ENCODE measurements at regions not wholly inside any gene's neighbourhood (a gene's known extent, or its start where the extent isn't known, plus 50 kb on each side); places are given as distances from the start of the nearest gene placed in this dataset.
"Not testable (repeated sequence)": the region's sequence is repeated elsewhere in the genome, so short reads cannot be mapped to it uniquely, and the experiment has no call there.

GRCh38 chr18:78503129-78503528 is 476.5 kb upstream of the SALL3 start:
- Histone ChIP-seq H3K36me3 (ENCODE audit: control insufficient read depth, insufficient read depth, low read length) (no peaks in the 10 kb centered on the region), H3K4me3 (ENCODE audit: low read depth, low read length) (no peak overlapping the region), H3K27me3 (ENCODE audit: control insufficient read depth, insufficient read depth, low read length) (no peaks in the 10 kb centered on the region)
- no peak for TF ChIP-seq CTCF (IDR thresholded peaks at IDR 0.05; ENCODE audit: insufficient read depth, low read length, poor library complexity, severe bottlenecking)
- no peak for DNase-seq (ENCODE audit: low read depth)

- Histone ChIP-seq H3K27me3 (ENCODE audit: control insufficient read depth, insufficient read depth, low read length) (no peaks in the 10 kb centered on the region), H3K4me3 (ENCODE audit: low read depth, low read length) (no peak overlapping the region), H3K36me3 (ENCODE audit: control insufficient read depth, insufficient read depth, low read length) (no peaks in the 10 kb centered on the region)
- DNase-seq (ENCODE audit: low read depth): no peak
- no peak for TF ChIP-seq CTCF (IDR thresholded peaks at IDR 0.05; ENCODE audit: insufficient read depth, low read length, poor library complexity, severe bottlenecking)
Observed at GRCh38 chr18:78505851-78506461, 473.7 kb upstream of the SALL3 start.

GRCh38 chr18:78507217-78507616 is 472.4 kb upstream of the SALL3 start:
- Histone ChIP-seq H3K4me3 (ENCODE audit: low read depth, low read length) (no peak overlapping the region), H3K27me3 (ENCODE audit: control insufficient read depth, insufficient read depth, low read length) (no peaks in the 10 kb centered on the region), H3K36me3 (ENCODE audit: control insufficient read depth, insufficient read depth, low read length) (no peaks in the 10 kb centered on the region)
- DNase-seq (ENCODE audit: low read depth): no peak
- no peak for TF ChIP-seq CTCF (IDR thresholded peaks at IDR 0.05; ENCODE audit: insufficient read depth, low read length, poor library complexity, severe bottlenecking)

- H3K36me3 ChIP-seq (ENCODE audit: control insufficient read depth, insufficient read depth, low read length); H3K4me3 ChIP-seq (ENCODE audit: low read depth, low read length); DNase-seq (ENCODE audit: low read depth); H3K27me3 ChIP-seq (ENCODE audit: control insufficient read depth, insufficient read depth, low read length): not testable (repeated sequence)
Observed at GRCh38 chr18:78508228-78508824, 471.3 kb upstream of the SALL3 start.

GRCh38 chr18:78510091-78510490 is 469.5 kb upstream of the SALL3 start:
- no peak overlapping the region for H3K4me3 ChIP-seq (ENCODE audit: low read depth, low read length)
- no peak for DNase-seq (ENCODE audit: low read depth)
- no peak for TF ChIP-seq CTCF (IDR thresholded peaks at IDR 0.05; ENCODE audit: insufficient read depth, low read length, poor library complexity, severe bottlenecking)
- no peaks in the 10 kb centered on the region for H3K36me3 ChIP-seq (ENCODE audit: control insufficient read depth, insufficient read depth, low read length)
- H3K27me3 ChIP-seq (ENCODE audit: control insufficient read depth, insufficient read depth, low read length): no peaks in the 10 kb centered on the region

- no peak for TF ChIP-seq CTCF (IDR thresholded peaks at IDR 0.05; ENCODE audit: insufficient read depth, low read length, poor library complexity, severe bottlenecking)
- Histone ChIP-seq H3K36me3 (ENCODE audit: control insufficient read depth, insufficient read depth, low read length) (no peaks in the 10 kb centered on the region), H3K27me3 (ENCODE audit: control insufficient read depth, insufficient read depth, low read length) (no peaks in the 10 kb centered on the region), H3K4me3 (ENCODE audit: low read depth, low read length) (no peak overlapping the region)
- DNase-seq (ENCODE audit: low read depth): no peak
Observed at GRCh38 chr18:78510636-78511035, 469.0 kb upstream of the SALL3 start.
